SK-N-SH treated with all-trans-retinoic acid at 6 μM for 48 hours (cell line): ENCODE measurements at regions not wholly inside any gene's neighbourhood (a gene's known extent, or its start where the extent isn't known, plus 50 kb on each side); places are given as distances from the start of the nearest gene placed in this dataset.

Experiments used
- BACH2 ChIP-seq: fragments of 250-450 bp; sonication (Bioruptor Pico); IDR thresholded peaks from 2 replicates; pipeline ENCODE4 v1.9.0; 2021; ENCODE audit warnings: mild to moderate bottlenecking, borderline replicate concordance
- GLIS3 ChIP-seq: fragments of 250-450 bp; sonication (Bioruptor Pico); IDR thresholded peaks from 2 replicates; pipeline ENCODE4 v1.5.0; 2020; ENCODE audit warnings: mild to moderate bottlenecking, moderate library complexity
- OSR1 ChIP-seq: fragments of 250-450 bp; sonication (Bioruptor Pico); IDR thresholded peaks from 2 replicates; pipeline ENCODE4 v1.8.0; 2022; ENCODE audit warnings: moderate library complexity, mild to moderate bottlenecking, inconsistent platforms
- PATZ1 ChIP-seq: fragments of 250-450 bp; sonication (Bioruptor Pico); IDR thresholded peaks from 2 replicates; pipeline ENCODE4 v1.8.0; 2020; ENCODE audit warnings: mild to moderate bottlenecking, moderate library complexity, borderline replicate concordance
- RARB ChIP-seq: fragments of 250-450 bp; sonication (Bioruptor Pico); IDR thresholded peaks from 2 replicates; pipeline ENCODE4 v1.8.0; 2021; ENCODE audit warnings: mild to moderate bottlenecking, moderate library complexity
- SNAI2 ChIP-seq: fragments of 250-450 bp; sonication (Bioruptor Pico); IDR thresholded peaks from 2 replicates; pipeline ENCODE4 v1.5.0; 2020; ENCODE audit warnings: mild to moderate bottlenecking, moderate library complexity
- TCF4 ChIP-seq: fragments of 250-450 bp; sonication (Bioruptor Pico); IDR thresholded peaks from 2 replicates; pipeline ENCODE4 v1.8.0; 2021; ENCODE audit warnings: mild to moderate bottlenecking, moderate library complexity, borderline replicate concordance
- TOX ChIP-seq: fragments of 250-450 bp; sonication (Bioruptor Pico); IDR thresholded peaks from 2 replicates; pipeline ENCODE4 v1.8.0; 2021; ENCODE audit warnings: mild to moderate bottlenecking, moderate library complexity, borderline replicate concordance
- ZFP30 ChIP-seq: fragments of 450-650 bp; formaldehyde crosslinking; IDR thresholded peaks from 2 replicates; pipeline ENCODE4 v1.5.0; 2022; ENCODE audit warnings: mild to moderate bottlenecking, moderate library complexity
- TF ChIP-seq, protein P1 (sequence below): fragments of 250-450 bp; sonication (Bioruptor Pico); IDR thresholded peaks from 2 replicates; pipeline ENCODE4 v1.5.1; 2021; ENCODE audit warnings: mild to moderate bottlenecking, moderate library complexity
- TF ChIP-seq, protein P2 (sequence below): fragments of 250-450 bp; sonication (Bioruptor Pico); IDR thresholded peaks from 2 replicates; pipeline ENCODE4 v1.5.0; 2020; ENCODE audit warnings: mild to moderate bottlenecking, moderate library complexity

GRCh38 chr2:22536133-22536532 lies 848.8 kb upstream of the KLHL29 start:
- TF ChIP-seq ZFP30 (CRISPR knock-in tag): no peak
- TF ChIP-seq SNAI2 (CRISPR knock-in tag): no peak
- TF ChIP-seq PATZ1: no peak
- no peak for TF ChIP-seq TOX (CRISPR knock-in tag)
- TF ChIP-seq TCF4 (CRISPR knock-in tag): no peak
- no peak for TF ChIP-seq RARB
- TF ChIP-seq BACH2 (CRISPR knock-in tag): no peak
- TF ChIP-seq, protein P1, sequence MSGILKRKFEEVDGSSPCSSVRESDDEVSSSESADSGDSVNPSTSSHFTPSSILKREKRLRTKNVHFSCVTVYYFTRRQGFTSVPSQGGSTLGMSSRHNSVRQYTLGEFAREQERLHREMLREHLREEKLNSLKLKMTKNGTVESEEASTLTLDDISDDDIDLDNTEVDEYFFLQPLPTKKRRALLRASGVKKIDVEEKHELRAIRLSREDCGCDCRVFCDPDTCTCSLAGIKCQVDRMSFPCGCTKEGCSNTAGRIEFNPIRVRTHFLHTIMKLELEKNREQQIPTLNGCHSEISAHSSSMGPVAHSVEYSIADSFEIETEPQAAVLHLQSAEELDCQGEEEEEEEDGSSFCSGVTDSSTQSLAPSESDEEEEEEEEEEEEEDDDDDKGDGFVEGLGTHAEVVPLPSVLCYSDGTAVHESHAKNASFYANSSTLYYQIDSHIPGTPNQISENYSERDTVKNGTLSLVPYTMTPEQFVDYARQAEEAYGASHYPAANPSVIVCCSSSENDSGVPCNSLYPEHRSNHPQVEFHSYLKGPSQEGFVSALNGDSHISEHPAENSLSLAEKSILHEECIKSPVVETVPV (CRISPR knock-in tag): no peak
- TF ChIP-seq, protein P2, sequence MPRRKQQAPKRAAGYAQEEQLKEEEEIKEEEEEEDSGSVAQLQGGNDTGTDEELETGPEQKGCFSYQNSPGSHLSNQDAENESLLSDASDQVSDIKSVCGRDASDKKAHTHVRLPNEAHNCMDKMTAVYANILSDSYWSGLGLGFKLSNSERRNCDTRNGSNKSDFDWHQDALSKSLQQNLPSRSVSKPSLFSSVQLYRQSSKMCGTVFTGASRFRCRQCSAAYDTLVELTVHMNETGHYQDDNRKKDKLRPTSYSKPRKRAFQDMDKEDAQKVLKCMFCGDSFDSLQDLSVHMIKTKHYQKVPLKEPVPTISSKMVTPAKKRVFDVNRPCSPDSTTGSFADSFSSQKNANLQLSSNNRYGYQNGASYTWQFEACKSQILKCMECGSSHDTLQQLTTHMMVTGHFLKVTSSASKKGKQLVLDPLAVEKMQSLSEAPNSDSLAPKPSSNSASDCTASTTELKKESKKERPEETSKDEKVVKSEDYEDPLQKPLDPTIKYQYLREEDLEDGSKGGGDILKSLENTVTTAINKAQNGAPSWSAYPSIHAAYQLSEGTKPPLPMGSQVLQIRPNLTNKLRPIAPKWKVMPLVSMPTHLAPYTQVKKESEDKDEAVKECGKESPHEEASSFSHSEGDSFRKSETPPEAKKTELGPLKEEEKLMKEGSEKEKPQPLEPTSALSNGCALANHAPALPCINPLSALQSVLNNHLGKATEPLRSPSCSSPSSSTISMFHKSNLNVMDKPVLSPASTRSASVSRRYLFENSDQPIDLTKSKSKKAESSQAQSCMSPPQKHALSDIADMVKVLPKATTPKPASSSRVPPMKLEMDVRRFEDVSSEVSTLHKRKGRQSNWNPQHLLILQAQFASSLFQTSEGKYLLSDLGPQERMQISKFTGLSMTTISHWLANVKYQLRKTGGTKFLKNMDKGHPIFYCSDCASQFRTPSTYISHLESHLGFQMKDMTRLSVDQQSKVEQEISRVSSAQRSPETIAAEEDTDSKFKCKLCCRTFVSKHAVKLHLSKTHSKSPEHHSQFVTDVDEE (CRISPR knock-in tag): no peak
- no peak for TF ChIP-seq OSR1 (CRISPR knock-in tag)
- TF ChIP-seq GLIS3 (CRISPR knock-in tag): no peak
